Skeletal muscle tissue (tissue), 3 donors: ENCODE measurements at regions not wholly inside any gene's neighbourhood (a gene's known extent, or its start where the extent isn't known, plus 50 kb on each side); places are given as distances from the start of the nearest gene placed in this dataset.

Source experiments
- H3K27ac ChIP-seq: one replicate; pipeline ENCODE4 v1.7.0; 2013; ENCODE audit warnings: mild to moderate bottlenecking, low read depth, low read length, inconsistent platforms
- H3K27me3 ChIP-seq, 3 donors: one replicate each; pipeline ENCODE4 v1.7.0; 2013; ENCODE audit warnings: low read length in 3 of 3; ENCODE audit not compliant: control insufficient read depth in 3 of 3, insufficient read depth in 3 of 3
- H3K36me3 ChIP-seq, 3 donors: one replicate each; pipeline ENCODE4 v1.7.0; 2013; ENCODE audit warnings: low read length in 3 of 3; ENCODE audit not compliant: control insufficient read depth in 3 of 3, insufficient read depth in 3 of 3
- H3K4me1 ChIP-seq, 3 donors: one replicate each; pipeline ENCODE4 v1.7.0; 2013; ENCODE audit warnings: low read length in 3 of 3, mild to moderate bottlenecking in 3 of 3; ENCODE audit not compliant: control insufficient read depth in 3 of 3, insufficient read depth in 3 of 3
- H3K4me3 ChIP-seq, 3 donors: one replicate each; pipeline ENCODE4 v1.7.0; 2013; ENCODE audit warnings: low read length in 3 of 3
- H3K9ac ChIP-seq, 3 donors: one replicate each; pipeline ENCODE4 v1.7.0; 2013; ENCODE audit warnings: low read length in 3 of 3, mild to moderate bottlenecking in 3 of 3, moderate library complexity in 2 of 3, low read depth in 1 of 3
- H3K9me3 ChIP-seq, 3 donors: one replicate each; pipeline ENCODE4 v1.7.0; 2013; ENCODE audit warnings: low read length in 3 of 3; ENCODE audit not compliant: control insufficient read depth in 3 of 3
- donor health status: Osteomylitis.

DNA sequence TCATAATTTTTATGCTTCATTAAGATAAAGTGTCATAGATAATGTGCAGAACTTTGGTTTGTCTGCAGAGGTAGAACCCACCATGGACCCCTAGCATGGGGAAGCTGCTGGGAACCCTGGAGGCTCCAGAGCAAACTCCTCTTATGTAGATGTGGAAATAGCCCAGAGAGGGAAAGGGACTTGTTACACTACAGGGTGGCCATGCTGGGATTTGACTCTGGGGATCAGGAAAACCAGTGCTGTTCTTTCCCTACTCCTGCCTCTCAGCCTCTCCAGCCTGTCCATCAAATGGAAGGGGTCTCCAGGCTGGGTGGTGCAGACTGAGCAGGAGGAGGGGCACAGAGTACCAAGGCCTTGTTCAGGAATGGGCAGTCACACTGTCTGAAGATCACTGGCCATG lies 54.2 kb downstream of the MSX1 start:
- Histone ChIP-seq H3K9me3 (peaks cover 0 to 3% (median 0%) of the 10 kb centered on the region in 3 donors), H3K4me1 (peaks cover 0 to 3% (median 0%) of the 10 kb centered on the region in 3 donors), H3K9ac (no peak overlapping the region), H3K36me3 (no peaks in the 10 kb centered on the region), H3K4me3 (no peak overlapping the region), H3K27me3 (peaks cover 0 to 1% (median 0%) of the 10 kb centered on the region in 3 donors), H3K27ac (no peak overlapping the region)

DNA sequence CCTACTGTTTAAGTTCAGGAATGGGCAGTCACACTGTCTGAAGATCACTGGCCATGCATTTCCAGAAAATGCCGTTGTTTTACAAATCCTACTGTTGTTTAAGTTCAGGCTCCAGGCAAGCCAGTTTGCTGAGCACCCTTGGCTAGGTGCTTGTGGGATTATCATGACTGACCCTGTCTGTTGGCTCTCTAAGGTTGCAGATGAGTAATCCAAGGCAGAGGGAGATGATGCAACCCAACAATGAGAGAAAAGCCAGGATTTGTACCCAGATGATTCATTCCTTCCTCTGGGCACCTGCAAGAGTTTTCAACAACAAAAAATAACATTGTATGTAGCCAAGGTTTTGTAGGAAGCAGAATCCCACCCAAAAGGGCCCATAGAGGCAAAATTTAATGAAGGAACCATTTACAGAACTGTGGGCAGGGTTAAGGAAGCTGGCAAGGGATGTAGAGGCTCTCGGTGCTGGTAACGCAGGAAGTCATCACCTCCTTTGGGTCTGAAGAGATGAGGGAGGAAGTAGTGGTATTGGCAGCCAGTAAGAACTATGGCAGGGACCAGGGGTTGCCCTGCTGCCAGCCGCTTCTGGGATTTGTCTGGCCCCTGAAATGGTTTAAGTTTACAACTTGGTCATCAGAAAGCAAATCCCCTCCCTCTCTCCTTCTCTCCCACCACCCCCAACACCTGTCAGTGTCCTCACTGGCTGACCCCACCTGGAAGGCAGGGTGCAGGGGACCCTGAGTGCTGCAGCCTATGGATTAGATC lies 54.8 kb downstream of the MSX1 start:
- Histone ChIP-seq H3K9me3 (no peaks in the 10 kb centered on the region), H3K36me3 (no peaks in the 10 kb centered on the region), H3K27ac (peak overlapping the region; percentile 19), H3K4me1 (peaks cover 0 to 3% (median 0%) of the 10 kb centered on the region in 3 donors), H3K4me3 (no peak overlapping the region), H3K27me3 (peaks cover 0 to 3% (median 0%) of the 10 kb centered on the region in 3 donors), H3K9ac (no peak overlapping the region)

DNA sequence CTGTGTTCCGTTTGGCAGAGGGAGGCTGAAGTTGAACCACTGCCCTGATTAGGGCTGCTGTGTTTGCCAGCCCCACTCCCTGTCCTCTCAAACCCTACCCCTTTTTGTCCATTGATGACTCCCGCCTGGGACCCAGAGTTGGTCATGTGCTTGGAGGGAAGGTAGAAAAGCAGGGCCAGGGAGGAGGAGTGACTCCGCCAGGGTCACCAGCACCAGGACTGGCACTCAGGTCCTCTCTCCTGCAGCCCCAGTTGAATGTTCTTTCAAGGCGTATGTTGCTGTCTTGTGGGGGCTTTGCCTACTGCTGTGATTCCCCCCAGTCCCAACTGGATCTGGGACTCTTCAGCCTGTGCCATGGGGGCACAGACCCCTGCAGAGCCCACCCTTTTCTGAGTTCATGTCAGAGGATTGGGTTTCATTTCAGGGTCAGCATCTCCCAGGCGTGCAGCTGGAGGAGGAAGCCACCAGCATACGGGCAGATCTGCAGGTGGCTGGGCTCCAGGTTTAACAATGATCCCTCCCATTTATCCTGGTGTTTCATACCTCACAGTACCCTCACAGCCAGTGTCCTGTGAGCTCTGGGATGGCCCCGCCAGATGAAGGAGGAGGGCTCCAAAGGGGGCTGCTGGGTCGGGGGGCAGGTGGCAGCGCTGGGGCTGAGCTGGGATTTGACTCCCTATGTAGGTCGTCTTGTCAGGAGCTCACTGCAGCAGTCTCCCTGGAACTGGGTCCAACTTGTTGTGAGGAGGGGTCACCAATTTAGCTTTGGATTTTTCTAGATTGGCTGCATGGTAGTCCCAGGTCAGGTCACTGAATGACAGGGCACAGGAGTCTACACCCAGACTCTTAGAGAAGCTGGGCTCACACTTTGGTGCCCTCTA lies 55.7 kb downstream of the MSX1 start:
- peaks cover 0 to 3% (median 0%) of the 10 kb centered on the region in 3 donors for H3K27me3 ChIP-seq
- H3K27ac ChIP-seq, result no peak overlapping the region
- no peaks in the 10 kb centered on the region for H3K36me3 ChIP-seq
- peaks cover 0 to 3% (median 0%) of the 10 kb centered on the region in 3 donors for H3K4me1 ChIP-seq
- H3K9ac ChIP-seq, result no peak overlapping the region
- no peaks in the 10 kb centered on the region for H3K9me3 ChIP-seq
- H3K4me3 ChIP-seq, result no peak overlapping the region

DNA sequence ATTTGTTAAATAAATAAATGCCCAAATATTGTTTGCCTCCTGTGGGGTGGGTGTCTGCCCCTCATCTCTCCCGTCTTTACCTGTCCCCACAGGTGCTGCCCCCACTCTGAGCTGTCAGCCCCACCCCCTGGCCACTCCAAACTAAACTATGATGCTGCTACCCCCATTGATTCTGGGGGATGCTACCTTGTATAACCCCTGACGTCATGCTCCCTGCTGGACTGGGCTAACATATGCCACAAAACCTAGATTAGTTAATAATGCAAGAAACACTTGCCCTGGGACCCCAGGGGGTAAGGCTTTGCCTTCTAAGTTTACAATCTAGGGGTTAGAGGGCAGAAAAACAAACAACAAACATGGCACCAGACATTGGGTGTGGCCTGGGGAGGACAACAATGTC lies 58.6 kb downstream of the MSX1 start:
- Histone ChIP-seq H3K36me3 (no peaks in the 10 kb centered on the region), H3K27ac (no peak overlapping the region), H3K9me3 (no peaks in the 10 kb centered on the region), H3K4me3 (no peak overlapping the region), H3K4me1 (peaks cover 0 to 3% (median 0%) of the 10 kb centered on the region in 3 donors), H3K27me3 (peaks cover 0 to 3% (median 0%) of the 10 kb centered on the region in 3 donors), H3K9ac (no peak overlapping the region)

DNA sequence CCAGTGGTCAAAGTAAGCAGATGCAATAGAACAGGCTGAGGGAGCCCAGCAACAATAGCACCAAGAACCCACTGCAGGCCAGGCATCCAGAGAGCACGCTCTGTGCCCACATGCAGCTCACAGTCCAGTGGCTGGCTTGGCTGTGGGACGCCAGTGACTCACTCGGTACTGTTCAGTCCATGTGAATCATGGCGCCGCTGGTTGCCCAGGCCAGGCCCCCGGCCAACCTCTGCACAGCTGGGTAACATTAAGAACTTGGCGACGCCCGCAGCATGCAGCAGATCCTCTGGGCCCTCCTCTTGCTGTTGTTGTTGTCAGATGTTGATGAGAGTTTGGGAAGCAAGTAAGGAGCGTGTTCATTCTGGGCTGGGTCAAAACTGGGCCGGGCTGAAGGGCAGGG lies 60.5 kb downstream of the MSX1 start:
- no peaks in the 10 kb centered on the region for H3K9me3 ChIP-seq
- H3K36me3 ChIP-seq, result no peaks in the 10 kb centered on the region
- no peak overlapping the region for H3K9ac ChIP-seq
- H3K27me3 ChIP-seq, result peaks cover 0 to 3% (median 0%) of the 10 kb centered on the region in 3 donors
- H3K4me1 ChIP-seq, result no peaks in the 10 kb centered on the region
- no peak overlapping the region for H3K27ac ChIP-seq
- no peak overlapping the region for H3K4me3 ChIP-seq

DNA sequence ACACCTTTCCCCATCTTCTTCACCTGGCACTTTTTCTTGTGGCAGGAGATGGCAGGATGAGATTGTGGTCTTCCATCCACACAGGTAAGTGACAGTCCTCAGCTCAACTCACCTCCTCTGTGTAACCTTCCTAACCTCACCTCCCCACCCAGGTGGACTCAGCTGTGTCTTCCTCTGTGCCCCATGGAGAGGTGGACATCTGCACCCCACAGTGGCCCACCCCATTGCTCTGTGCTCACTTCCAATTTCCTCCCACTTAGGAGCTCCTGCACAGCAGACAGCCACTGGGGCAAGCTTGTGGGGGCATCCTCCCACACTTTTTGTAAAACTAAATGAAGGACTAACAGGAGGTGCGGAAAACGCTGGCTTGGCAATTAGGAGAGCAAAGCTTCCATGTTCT lies 61.6 kb downstream of the MSX1 start:
- Histone ChIP-seq H3K36me3 (no peaks in the 10 kb centered on the region), H3K27ac (no peak overlapping the region), H3K4me3 (no peak overlapping the region), H3K9me3 (no peaks in the 10 kb centered on the region), H3K9ac (no peak overlapping the region), H3K27me3 (peaks cover 0 to 3% (median 0%) of the 10 kb centered on the region in 3 donors), H3K4me1 (no peaks in the 10 kb centered on the region)

DNA sequence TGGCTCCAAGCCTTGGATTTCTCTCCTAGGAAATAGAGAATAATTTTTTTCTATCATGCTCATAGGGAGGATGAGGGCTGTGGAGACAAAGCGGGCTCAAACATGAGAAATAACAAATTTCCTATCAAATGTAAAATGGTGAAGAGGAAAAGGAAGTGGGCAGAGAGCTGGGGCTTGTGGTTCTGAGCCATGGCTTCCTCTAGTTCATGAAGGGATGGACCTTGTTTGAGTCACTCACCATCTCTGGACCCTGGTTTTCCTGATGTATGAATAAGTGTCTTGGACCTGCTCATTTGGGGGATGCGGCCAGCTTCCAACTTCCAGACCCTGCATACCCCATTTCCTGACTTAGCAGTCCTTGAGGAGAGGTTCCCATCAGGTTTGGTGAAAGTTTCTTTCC lies 63.0 kb downstream of the MSX1 start:
- Histone ChIP-seq H3K4me3 (no peak overlapping the region), H3K9me3 (no peaks in the 10 kb centered on the region), H3K9ac (no peak overlapping the region), H3K36me3 (no peaks in the 10 kb centered on the region), H3K27ac (no peak overlapping the region), H3K27me3 (peaks cover 0 to 3% (median 0%) of the 10 kb centered on the region in 3 donors), H3K4me1 (no peaks in the 10 kb centered on the region)

DNA sequence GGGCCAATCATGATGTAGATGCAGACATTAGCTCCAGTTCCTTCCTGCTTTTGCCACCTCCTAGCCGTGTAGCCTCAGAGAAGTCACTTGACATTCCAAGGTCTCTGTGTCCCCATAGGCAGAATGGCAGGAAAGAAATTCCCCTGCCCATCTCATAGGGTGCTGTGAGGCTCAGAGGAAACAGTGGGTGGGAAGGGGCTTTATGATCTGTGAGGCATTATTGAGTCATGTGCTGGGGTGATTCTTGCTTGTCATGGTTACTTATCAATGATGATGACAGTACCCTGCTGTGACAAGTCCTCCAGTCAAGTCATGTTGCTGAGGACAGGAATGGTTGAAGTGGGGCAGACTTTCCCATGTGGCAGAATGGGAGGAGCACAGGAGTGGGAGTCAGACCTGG lies 63.7 kb downstream of the MSX1 start:
- H3K27me3 ChIP-seq, result peaks cover 0 to 3% (median 0%) of the 10 kb centered on the region in 3 donors
- H3K4me1 ChIP-seq, result no peaks in the 10 kb centered on the region
- H3K9me3 ChIP-seq, result no peaks in the 10 kb centered on the region
- no peak overlapping the region for H3K27ac ChIP-seq
- H3K4me3 ChIP-seq, result no peak overlapping the region
- no peaks in the 10 kb centered on the region for H3K36me3 ChIP-seq
- no peak overlapping the region for H3K9ac ChIP-seq

DNA sequence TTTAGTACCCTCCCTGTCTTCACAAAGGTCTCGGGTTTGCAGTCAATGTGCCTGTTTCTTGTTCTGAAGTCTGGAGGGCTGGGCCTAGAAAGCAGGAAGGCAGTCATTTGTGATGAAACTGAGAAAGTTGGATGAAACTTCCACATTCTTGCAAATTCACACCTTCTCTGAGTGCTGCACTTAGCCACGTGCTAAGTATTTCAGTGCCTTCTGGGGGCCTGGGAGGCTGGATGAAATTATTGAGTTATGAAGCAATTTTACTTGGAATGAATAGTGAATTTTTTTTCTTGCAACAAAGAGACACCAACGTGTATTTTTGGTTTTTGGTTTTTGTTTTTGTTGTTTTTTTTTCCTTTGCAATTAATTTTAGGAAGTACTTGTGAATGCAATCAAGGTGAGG lies 71.2 kb downstream of the MSX1 start:
- no peak overlapping the region for H3K9ac ChIP-seq
- H3K4me1 ChIP-seq, result no peaks in the 10 kb centered on the region
- H3K9me3 ChIP-seq, result no peaks in the 10 kb centered on the region
- no peaks in the 10 kb centered on the region for H3K27me3 ChIP-seq
- no peaks in the 10 kb centered on the region for H3K36me3 ChIP-seq
- no peak overlapping the region for H3K4me3 ChIP-seq
- H3K27ac ChIP-seq, result no peak overlapping the region

DNA sequence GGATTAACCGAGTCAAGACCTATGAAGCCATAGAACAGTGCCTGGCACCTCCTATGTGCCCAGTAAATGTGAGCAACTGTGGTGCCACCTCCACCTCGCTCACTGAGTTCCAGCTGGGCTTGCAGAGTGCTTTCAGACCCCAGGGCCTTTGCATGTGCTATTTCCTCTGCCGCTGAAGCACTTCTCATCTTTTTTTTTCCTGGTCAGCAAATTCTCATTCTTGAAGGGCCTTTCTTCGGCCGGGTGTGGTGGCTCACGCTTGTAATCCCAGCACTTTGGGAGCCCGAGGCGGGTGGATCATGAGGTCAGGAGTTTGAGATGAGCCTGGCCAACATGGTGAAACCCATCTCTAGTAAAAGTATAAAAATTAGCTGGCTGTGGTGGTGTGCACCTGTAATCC lies 76.5 kb downstream of the MSX1 start:
- no peaks in the 10 kb centered on the region for H3K4me1 ChIP-seq
- no peaks in the 10 kb centered on the region for H3K9me3 ChIP-seq
- no peak overlapping the region for H3K27ac ChIP-seq
- H3K36me3 ChIP-seq, result no peaks in the 10 kb centered on the region
- H3K27me3 ChIP-seq, result peaks cover 0 to 2% (median 0%) of the 10 kb centered on the region in 3 donors
- no peak overlapping the region for H3K4me3 ChIP-seq
- no peak overlapping the region for H3K9ac ChIP-seq
